ENCODE measurements at regions not wholly inside any gene's neighbourhood (a gene's known extent, or its start where the extent isn't known, plus 50 kb on each side); places are given as distances from the start of the nearest gene placed in this dataset.

- TF ChIP-seq BCLAF1 (IDR thresholded peaks at IDR 0.05) = no peak
- TF ChIP-seq BCL11A (IDR thresholded peaks at IDR 0.05; ENCODE audit: low read depth, low read length) = no peak
- TF ChIP-seq MTA3 (IDR thresholded peaks at IDR 0.05; ENCODE audit: borderline replicate concordance, low read length) = no peak
Measured at GRCh38 chr10:37035853-37036252, 89.5 kb upstream of the ANKRD30A start (continued).

GRCh38 chr10:37015498-37015897 lies 109.9 kb upstream of the ANKRD30A start:
- Histone ChIP-seq H2AFZ (ENCODE audit: control insufficient read depth, low read depth, low read length) (no peak overlapping the region), H3K27me3 (replicated peaks in 1 of 2; ENCODE audit: control insufficient read depth in 2 of 2, insufficient read depth in 2 of 2, low read length in 1 of 2) (no peaks in the 10 kb centered on the region), H3K9me3 (replicated peaks; ENCODE audit: control insufficient read depth, insufficient read depth, low read length) (no peaks in the 10 kb centered on the region), H3K79me2 (ENCODE audit: control insufficient read depth, insufficient read depth, low read length) (no peaks in the 10 kb centered on the region), H3K9ac (ENCODE audit: control insufficient read depth, insufficient read depth, low read length) (no peak overlapping the region), H3K4me1 (ENCODE audit: control insufficient read depth, insufficient read depth, low read length) (no peaks in the 10 kb centered on the region), H3K27ac (ENCODE audit: control insufficient read depth, insufficient read depth) (no peak overlapping the region), H3K36me3 (ENCODE audit: control insufficient read depth in 2 of 2, insufficient read depth in 2 of 2, low read length in 1 of 2) (no peaks in the 10 kb centered on the region), H3K4me2 (ENCODE audit: control insufficient read depth, insufficient read depth) (no peak overlapping the region), H4K20me1 (ENCODE audit: control insufficient read depth, insufficient read depth) (no peaks in the 10 kb centered on the region), H3K4me3 (no peak overlapping the region)
- intact Hi-C loops (cut with micrococcal nuclease; ENCODE audit: unreplicated experiment) = no loop called here
- ATAC-seq (no peak), DNase-seq (ENCODE audit: low read depth, low spot score) (no peak), FAIRE-seq (no peak)
- 0% methylated on average over 2 of the region's 2 CpGs for WGBS (ENCODE audit: insufficient coverage, insufficient replicate concordance, low lambda C conversion rate, missing lambda C conversion rate)
- RAD21 ChIA-PET (ENCODE audit: unreplicated experiment) = no interaction called here
- CTCF ChIA-PET = no interaction called here
- POLR2A ChIA-PET = no interaction called here
- in situ Hi-C loops (cut with MboI) = no loop called here
- BruUV-seq (replicated peaks) = no TSS peak
- SMC1A ChIA-PET (ENCODE audit: uncharacterized antibody, unreplicated experiment) = no interaction called here
- TF ChIP-seq NFXL1 (IDR thresholded peaks at IDR 0.05; ENCODE audit: borderline replicate concordance) (no peak), E4F1 (IDR thresholded peaks at IDR 0.05; ENCODE audit: borderline replicate concordance, partially characterized antibody) (no peak), ETV6 (conservative IDR thresholded peaks at IDR 0.05 in 1 of 2, IDR thresholded peaks at IDR 0.05 in 1 of 2; ENCODE audit: borderline replicate concordance in 1 of 2, low read depth in 1 of 2) (no peak), NR2C1 (IDR thresholded peaks at IDR 0.05) (no peak), ZBTB40 (IDR thresholded peaks at IDR 0.05; ENCODE audit: borderline replicate concordance) (no peak), YBX1 (IDR thresholded peaks at IDR 0.05) (no peak), PAX5 (IDR thresholded peaks at IDR 0.05; ENCODE audit: borderline replicate concordance, low read depth, low read length) (no peak), ESRRA (IDR thresholded peaks at IDR 0.05; ENCODE audit: low read length) (no peak), HDAC6 (IDR thresholded peaks at IDR 0.05; ENCODE audit: unreplicated experiment) (no peak), BRCA1 (IDR thresholded peaks at IDR 0.05; ENCODE audit: low read depth, low read length) (no peak)
